RWPE1 (cell line): ENCODE measurements at regions not wholly inside any gene's neighbourhood (a gene's known extent, or its start where the extent isn't known, plus 50 kb on each side); places are given as distances from the start of the nearest gene placed in this dataset.

ENCODE experiments used
- CTCF ChIA-PET: fragments of 350-600 bp; sonication (Branson Sonifier 250); formaldehyde crosslinking; extraction: SDS; loops from one replicate; lab custom pipeline; 2021; lab: Yijun Ruan, JAX
- POLR2A ChIA-PET: fragments of 400-600 bp; formaldehyde crosslinking; extraction: SDS; loops from one replicate; lab custom pipeline; 2020; ENCODE audit warnings: antibody characterized with exemption; ENCODE audit not compliant: low non-redundant PET; lab: Yijun Ruan, JAX
- DNase-seq: peaks from one replicate; pipeline ENCODE4 v3.0.0; 2012; ENCODE audit warnings: low spot score
- H3K27ac ChIP-seq: fragments of 450-650 bp; 2 replicates; pipeline ENCODE4 v1.5.1; 2017
- TF ChIP-seq, protein P1 (sequence below): fragments of 450-650 bp; conservative IDR thresholded peaks from 2 replicates; pipeline ENCODE4 v1.5.1; 2017; ENCODE audit warnings: low read depth, mild to moderate bottlenecking

DNA sequence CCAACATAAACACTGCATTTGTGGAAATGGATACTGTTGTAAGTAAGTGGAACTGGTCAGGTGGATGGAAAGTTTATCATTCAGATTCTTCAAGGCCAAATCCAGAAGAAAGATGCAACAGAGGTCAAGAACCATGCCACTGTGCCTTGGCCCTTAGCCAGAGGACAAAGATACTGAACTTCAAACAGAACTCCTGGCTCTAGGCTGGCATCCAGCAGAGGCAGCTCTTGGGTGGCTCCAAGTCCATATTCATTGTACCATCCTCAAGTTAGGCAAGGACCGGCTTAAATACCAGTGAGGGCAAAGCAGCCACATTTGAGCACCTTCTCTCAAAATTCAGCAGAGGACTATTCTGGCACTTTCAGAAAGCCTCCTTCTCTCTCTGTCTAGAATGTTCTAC, 53.2 kb downstream of the DNAAF9 start:
- DNase-seq, result no peak
- POLR2A ChIA-PET, result no interaction called here
- no peak overlapping the region for H3K27ac ChIP-seq
- CTCF ChIA-PET, result no interaction called here
- TF ChIP-seq, protein P1, sequence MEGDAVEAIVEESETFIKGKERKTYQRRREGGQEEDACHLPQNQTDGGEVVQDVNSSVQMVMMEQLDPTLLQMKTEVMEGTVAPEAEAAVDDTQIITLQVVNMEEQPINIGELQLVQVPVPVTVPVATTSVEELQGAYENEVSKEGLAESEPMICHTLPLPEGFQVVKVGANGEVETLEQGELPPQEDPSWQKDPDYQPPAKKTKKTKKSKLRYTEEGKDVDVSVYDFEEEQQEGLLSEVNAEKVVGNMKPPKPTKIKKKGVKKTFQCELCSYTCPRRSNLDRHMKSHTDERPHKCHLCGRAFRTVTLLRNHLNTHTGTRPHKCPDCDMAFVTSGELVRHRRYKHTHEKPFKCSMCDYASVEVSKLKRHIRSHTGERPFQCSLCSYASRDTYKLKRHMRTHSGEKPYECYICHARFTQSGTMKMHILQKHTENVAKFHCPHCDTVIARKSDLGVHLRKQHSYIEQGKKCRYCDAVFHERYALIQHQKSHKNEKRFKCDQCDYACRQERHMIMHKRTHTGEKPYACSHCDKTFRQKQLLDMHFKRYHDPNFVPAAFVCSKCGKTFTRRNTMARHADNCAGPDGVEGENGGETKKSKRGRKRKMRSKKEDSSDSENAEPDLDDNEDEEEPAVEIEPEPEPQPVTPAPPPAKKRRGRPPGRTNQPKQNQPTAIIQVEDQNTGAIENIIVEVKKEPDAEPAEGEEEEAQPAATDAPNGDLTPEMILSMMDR, result no peak

DNA sequence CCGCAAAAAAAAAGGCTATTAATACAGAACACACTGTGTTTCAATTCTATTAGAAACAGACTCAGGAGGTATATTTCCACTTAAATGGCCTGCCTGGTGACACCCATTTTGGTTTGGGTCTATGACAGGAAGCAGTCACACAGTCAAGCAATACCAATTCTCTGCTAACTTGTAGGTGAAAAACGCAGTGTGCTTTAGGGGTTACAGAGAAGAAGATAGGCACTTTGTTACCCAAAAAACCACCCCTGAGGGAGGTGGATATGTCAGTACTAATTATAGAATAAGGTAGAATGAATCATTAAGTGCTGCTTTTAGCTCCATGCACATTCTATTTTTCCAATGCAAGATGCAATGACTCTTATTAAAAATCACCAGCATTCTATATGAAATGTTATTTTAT, 53.8 kb downstream of the DNAAF9 start:
- H3K27ac ChIP-seq, result no peak overlapping the region
- TF ChIP-seq, protein P1, result no peak
- CTCF ChIA-PET, result no interaction called here
- no peak for DNase-seq
- POLR2A ChIA-PET, result no interaction called here

DNA sequence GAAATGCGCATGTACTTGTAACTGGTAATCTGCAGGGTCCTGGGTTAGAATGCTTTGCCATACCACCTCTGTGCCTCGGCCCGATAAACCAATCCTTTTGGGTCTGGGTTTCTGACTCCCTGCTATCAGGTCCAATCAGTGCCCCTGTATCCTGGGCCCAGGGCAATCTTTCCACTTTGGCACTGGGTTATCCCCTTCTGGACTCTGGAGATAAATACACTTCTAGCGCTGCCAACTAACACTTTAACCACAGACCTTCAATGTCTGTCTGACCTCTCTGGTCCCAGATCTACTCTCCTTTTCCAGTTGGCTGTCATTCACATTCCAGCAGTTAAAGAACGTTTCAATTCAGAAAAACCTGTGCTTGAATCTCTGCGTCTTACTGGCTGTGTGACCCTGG, 55.3 kb downstream of the DNAAF9 start:
- H3K27ac ChIP-seq, result no peak overlapping the region
- DNase-seq, result no peak
- CTCF ChIA-PET, result no interaction called here
- TF ChIP-seq, protein P1, result no peak
- POLR2A ChIA-PET, result no interaction called here

DNA sequence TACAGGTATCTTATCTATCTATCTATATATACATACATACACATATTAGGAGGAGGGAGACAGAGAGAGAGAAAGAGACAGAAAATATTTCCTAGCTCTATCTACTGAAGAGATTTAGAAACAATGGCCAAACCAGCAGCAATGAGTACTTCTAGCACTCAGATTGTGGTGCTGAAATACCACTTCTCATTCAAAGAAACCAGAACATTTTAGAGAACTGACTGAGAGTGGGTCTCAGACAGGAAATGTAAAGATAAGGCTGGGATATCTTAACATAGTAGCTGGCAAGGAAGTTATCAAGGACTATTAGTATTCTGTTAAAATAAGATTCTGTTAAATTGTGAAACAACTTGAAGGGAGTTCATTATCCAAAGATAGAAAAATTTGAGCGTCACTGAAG, 57.0 kb downstream of the DNAAF9 start:
- TF ChIP-seq, protein P1, result no peak
- ChIA-PET POLR2A (no interaction called here), CTCF (no interaction called here)
- DNase-seq, result no peak
- no peak overlapping the region for H3K27ac ChIP-seq

DNA sequence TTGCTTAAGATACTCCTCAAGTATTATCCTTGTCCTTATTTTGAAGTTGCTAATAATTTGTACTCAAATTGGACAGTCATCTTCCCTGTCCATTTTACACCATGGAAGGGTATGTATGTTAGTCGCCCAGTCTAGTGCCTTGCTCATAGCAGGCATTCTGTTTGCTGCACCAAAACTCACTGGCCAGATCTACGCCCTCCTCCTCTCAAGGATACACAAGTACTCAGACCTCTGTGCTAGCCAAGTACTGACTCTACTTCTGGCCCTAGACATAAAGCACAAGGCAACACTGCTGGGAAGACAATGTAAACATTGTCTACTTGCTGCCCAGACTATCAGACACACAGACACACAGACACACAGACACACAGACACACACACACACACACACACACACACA, 57.7 kb downstream of the DNAAF9 start:
- TF ChIP-seq, protein P1, result no peak
- POLR2A ChIA-PET, result no interaction called here
- CTCF ChIA-PET, result interaction anchor here (0.6 kb wide), 1 partner anchor 72 kb away, joined by 6 read pairs; no protein-coding TSS in a partner anchor
- H3K27ac ChIP-seq, result no peak overlapping the region
- DNase-seq, result no peak

DNA sequence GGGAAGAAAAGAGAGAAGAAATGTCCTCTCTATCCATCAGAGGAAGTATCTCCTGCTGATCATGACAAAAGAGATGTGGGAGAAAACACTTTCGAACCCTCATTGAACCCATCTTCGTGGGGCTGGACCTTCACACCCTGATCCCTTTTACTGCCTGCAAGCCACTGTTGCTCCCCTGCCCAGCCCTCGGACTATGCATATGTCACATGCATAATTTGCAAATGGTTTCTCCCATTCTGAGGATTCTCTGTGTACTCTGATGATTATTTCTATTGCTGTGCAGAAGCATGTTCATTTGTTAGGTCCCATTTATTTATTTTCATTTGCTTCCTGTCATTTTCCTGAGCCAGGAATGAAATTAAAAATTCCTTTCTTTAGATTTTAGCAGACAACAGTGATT, 64.7 kb downstream of the DNAAF9 start:
- H3K27ac ChIP-seq, result no peak overlapping the region
- CTCF ChIA-PET, result no interaction called here
- TF ChIP-seq, protein P1, result no peak
- no peak for DNase-seq
- POLR2A ChIA-PET, result no interaction called here

DNA sequence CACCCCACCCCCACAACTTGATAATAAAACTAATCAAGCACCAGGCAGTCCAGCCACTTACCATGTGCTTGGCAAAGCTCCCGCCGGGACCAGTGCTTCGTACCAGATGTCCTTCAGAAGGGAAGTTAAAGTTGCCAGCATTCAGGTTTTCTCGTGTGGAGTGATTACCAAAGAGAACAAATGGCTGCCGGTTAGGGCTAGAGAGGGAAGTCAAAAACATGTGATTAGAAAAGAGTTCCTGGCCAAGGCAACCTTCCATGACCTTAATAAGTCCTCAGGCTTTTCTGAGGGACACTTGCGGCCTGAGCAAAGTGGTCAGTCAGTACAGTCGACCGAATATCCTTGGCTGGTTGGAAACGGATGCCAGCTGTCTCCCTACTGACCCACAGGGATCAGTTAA, 67.0 kb downstream of the DNAAF9 start:
- POLR2A ChIA-PET, result no interaction called here
- CTCF ChIA-PET, result no interaction called here
- no peak overlapping the region for H3K27ac ChIP-seq
- TF ChIP-seq, protein P1, result no peak
- no peak for DNase-seq
